Cardiac fibroblast (primary cell): ENCODE measurements at regions not wholly inside any gene's neighbourhood (a gene's known extent, or its start where the extent isn't known, plus 50 kb on each side); places are given as distances from the start of the nearest gene placed in this dataset.
A peak's percentile ranks its signal among the peaks of the same experiment; 100 is the strongest.
"Not testable (repeated sequence)": the region's sequence is repeated elsewhere in the genome, so short reads cannot be mapped to it uniquely, and the experiment has no call there.

Experiments
- DNase-seq, 2 donors: peaks; one replicate each; pipeline versions ENCODE4 v3.0.0 to v3.0.0-alpha.2; 2010; ENCODE audit warnings: low read depth in 2 of 2
- H3K4me3 ChIP-seq, 2 donors: replicated peaks in 1 of 2; 1 replicate in 1 of 2; 2 replicates in 1 of 2; pipeline ENCODE4 v1.5.1; 2011; ENCODE audit warnings: low read depth in 2 of 2, low read length in 2 of 2, mild to moderate bottlenecking in 2 of 2, moderate library complexity in 1 of 2
- TF ChIP-seq, protein P1 (sequence below): IDR thresholded peaks from one replicate; pipeline ENCODE4 v1.5.1; 2011; ENCODE audit warnings: low read depth, mild to moderate bottlenecking, low read length, inconsistent platforms

DNA sequence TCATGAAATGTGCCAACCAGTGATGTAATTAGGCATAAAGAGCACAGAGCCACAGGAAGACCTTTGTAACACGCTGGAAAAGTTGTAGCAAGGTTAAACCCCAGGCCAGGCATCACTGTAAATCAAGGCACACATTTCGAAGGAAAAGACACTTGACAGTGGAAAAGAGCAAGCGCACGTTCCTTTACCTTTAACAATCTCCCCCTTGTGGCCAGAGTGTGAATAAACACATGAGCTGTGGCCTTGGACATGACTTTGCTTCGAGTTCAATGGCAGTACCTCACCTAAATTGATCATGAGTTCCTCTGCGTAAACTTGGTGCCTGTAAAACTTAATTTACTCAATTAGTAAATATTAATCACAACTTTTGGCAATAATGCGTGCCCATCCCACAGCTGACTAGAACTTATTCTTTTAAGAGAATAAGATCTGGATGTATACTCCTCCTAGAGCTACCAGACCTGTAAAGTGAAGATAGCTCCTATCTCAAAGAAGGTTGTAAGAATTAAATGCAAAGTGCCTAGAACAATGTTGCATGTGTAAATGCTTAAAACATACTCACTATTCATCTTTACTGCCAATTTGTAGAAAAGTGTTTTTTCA lies 757.0 kb upstream of the NECTIN3 start:
- H3K4me3 ChIP-seq: no peak overlapping the region
- peak; percentile 67 to 83 for DNase-seq
- TF ChIP-seq, protein P1, sequence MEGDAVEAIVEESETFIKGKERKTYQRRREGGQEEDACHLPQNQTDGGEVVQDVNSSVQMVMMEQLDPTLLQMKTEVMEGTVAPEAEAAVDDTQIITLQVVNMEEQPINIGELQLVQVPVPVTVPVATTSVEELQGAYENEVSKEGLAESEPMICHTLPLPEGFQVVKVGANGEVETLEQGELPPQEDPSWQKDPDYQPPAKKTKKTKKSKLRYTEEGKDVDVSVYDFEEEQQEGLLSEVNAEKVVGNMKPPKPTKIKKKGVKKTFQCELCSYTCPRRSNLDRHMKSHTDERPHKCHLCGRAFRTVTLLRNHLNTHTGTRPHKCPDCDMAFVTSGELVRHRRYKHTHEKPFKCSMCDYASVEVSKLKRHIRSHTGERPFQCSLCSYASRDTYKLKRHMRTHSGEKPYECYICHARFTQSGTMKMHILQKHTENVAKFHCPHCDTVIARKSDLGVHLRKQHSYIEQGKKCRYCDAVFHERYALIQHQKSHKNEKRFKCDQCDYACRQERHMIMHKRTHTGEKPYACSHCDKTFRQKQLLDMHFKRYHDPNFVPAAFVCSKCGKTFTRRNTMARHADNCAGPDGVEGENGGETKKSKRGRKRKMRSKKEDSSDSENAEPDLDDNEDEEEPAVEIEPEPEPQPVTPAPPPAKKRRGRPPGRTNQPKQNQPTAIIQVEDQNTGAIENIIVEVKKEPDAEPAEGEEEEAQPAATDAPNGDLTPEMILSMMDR: peak; percentile 66

- DNase-seq: peak; percentile 9 to 68
- no peak overlapping the region for H3K4me3 ChIP-seq
- TF ChIP-seq, protein P1: no peak
Observed at GRCh38 chr3:110318108-110318507, 753.5 kb upstream of the NECTIN3 start.

DNA sequence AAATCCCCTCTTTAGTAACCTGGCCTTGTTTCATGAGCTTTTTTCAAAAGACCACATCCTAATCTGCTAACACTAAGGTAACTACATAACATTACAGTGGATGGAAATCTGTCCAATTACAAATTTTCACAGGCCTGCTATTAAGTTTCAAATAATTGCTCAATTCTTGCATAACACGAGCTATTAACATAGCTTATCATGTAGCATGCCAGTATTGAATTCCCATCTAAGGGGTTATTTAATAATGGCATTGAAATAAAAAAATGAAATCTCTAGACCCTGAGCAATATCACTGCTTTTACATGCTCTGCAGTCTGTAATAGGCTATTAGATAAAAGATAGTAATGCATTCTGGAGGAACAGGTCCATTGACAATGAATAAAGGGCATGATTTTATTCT lies 748.3 kb upstream of the NECTIN3 start:
- TF ChIP-seq, protein P1: no peak
- DNase-seq: no peak
- no peak overlapping the region for H3K4me3 ChIP-seq

DNA sequence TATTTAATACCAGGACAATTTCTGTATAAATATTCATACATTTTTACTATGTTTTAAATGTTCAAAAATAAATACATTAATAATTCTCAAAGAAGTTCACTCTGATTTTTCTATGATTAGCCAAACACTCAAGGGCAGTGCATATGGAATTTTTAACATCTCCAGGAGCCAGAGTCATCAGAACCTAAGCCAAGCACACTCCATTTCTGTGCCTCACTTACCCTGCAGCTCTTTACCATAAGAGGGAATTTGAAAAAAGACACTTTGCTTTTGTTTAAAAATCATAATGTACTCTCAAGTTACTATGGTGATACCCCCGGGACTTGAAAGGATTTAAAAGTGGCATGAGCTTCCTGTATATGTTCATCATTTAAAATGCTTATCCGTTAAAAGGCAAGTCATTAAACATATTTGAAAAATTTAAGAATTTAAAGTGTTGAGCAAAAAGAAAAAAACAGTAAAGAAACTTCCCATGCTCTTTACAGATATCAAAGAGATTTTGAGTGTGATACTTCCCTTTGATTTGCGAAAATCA lies 747.4 kb upstream of the NECTIN3 start:
- DNase-seq: no peak
- TF ChIP-seq, protein P1: no peak
- no peak overlapping the region for H3K4me3 ChIP-seq

DNA sequence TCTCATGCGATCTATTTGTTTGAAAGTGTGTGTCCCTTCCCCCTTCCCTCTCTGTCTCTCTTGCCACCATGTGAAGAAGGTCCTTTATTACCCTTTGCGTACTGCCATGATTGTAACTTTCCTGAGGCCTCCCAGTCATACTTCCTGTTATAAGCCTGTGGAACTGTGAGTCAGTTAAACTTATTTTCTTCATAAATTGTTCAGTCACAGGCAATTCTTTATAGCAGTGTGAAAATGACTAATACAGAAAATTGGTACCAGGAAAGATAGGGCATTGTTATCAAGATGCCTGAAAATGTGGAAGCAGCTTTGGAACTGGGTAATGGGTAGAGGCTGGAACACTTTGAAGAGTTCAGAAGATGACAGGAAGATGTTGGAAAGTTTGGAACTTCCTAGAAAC lies 743.7 kb upstream of the NECTIN3 start:
- peak in 1 of 2 donors; percentile 52 for DNase-seq
- TF ChIP-seq, protein P1: no peak

GRCh38 chr3:110331562-110331961 lies 740.1 kb upstream of the NECTIN3 start:
- DNase-seq, H3K4me3 ChIP-seq: not testable (repeated sequence)

More for the DNA sequence above, 743.7 kb upstream of the NECTIN3 start:
- no peak overlapping the region for H3K4me3 ChIP-seq

DNA sequence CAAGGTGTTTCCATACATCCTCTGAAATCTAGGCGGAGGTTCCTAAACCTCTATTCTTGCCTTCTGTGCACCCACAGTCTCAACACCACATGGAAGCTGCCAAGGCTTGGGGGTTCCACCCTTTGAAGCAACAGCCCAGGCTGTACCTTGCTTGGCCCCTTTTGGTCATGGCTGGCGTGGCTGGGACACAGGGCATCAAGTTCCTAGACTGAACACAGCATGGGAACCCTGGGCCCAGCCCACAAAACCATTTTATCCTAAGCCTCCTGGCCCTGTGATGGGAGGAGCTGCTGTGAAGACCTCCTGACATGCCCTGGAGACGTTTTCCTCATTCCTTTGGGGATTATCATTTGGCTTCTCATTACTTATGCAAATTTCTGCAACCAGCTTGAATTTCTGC lies 739.0 kb upstream of the NECTIN3 start:
- TF ChIP-seq, protein P1: no peak
- no peak for DNase-seq
- no peak overlapping the region for H3K4me3 ChIP-seq
